Tibial artery (tissue), 4 donors: ENCODE measurements at regions not wholly inside any gene's neighbourhood (a gene's known extent, or its start where the extent isn't known, plus 50 kb on each side); places are given as distances from the start of the nearest gene placed in this dataset.

Experiments
- DNase-seq, 2 donors: peaks; one replicate each; pipeline ENCODE4 v3.0.0-alpha.2; 2019
- H3K27ac ChIP-seq, 2 donors: fragments of 200-600 bp; sonication (generic) in 1 of 2; 1 replicate in 1 of 2; 2 replicates in 1 of 2; pipeline ENCODE4 v1.5.1; 2018 to 2019; ENCODE audit warnings: mild to moderate bottlenecking in 1 of 2
- H3K27me3 ChIP-seq, 2 donors: fragments of 200-600 bp; sonication (generic) in 1 of 2; one replicate each; pipeline versions ENCODE4 v1.5.1 to v1.6.0; 2016 to 2019
- H3K36me3 ChIP-seq, 3 donors: fragments of 200-600 bp; sonication (generic) in 2 of 3; one replicate each; pipeline ENCODE4 v1.5.1; 2016 to 2019; ENCODE audit warnings: mild to moderate bottlenecking in 2 of 3
- H3K4me1 ChIP-seq, 4 donors: fragments of 200-600 bp; sonication (generic) in 2 of 4; 1 replicate in 3 of 4; 2 replicates in 1 of 4; pipeline ENCODE4 v1.5.1; 2016 to 2019
- H3K4me3 ChIP-seq, 2 donors: fragments of 200-600 bp; sonication (generic) in 1 of 2; 1 replicate in 1 of 2; 2 replicates in 1 of 2; pipeline ENCODE4 v1.5.1; 2018 to 2019; ENCODE audit warnings: mild to moderate bottlenecking in 2 of 2
- H3K9me3 ChIP-seq, 3 donors: fragments of 200-600 bp; sonication (generic) in 1 of 3; one replicate each; pipeline ENCODE4 v1.5.1; 2016 to 2019
- CTCF ChIP-seq, 2 experiments: fragments of 200-600 bp in 1 of 2; fragments of 450-650 bp in 1 of 2; IDR thresholded peaks; one replicate each; pipeline ENCODE4 v1.5.1; 2017 to 2019; ENCODE audit warnings: antibody characterized with exemption in 2 of 2, mild to moderate bottlenecking in 1 of 2, moderate library complexity in 1 of 2
- intact Hi-C: fragments of 100-400 bp; cut with DNase I; formaldehyde crosslinking; loops from one replicate; pipeline ENCODE4 v1.15.0; 2023; ENCODE audit warnings: low total_unique reads

- TF ChIP-seq CTCF (IDR thresholded peaks at IDR 0.05) = no peak
- DNase-seq = no peak
- intact Hi-C loops = no loop called here
- H3K27ac ChIP-seq = no peak overlapping the region
- H3K4me1 ChIP-seq = no peaks in the 10 kb centered on the region
- no peaks in the 10 kb centered on the region for H3K27me3 ChIP-seq
- no peaks in the 10 kb centered on the region for H3K9me3 ChIP-seq
- H3K4me3 ChIP-seq = no peak overlapping the region
- H3K36me3 ChIP-seq = no peaks in the 10 kb centered on the region
These were observed 482.7 kb upstream of the MPDZ start for GRCh38 chr9:13762209-13762608.

GRCh38 chr9:13759551-13759950 lies 480.1 kb upstream of the MPDZ start:
- H3K27ac ChIP-seq = no peak overlapping the region
- DNase-seq = no peak
- H3K9me3 ChIP-seq = no peaks in the 10 kb centered on the region
- TF ChIP-seq CTCF (IDR thresholded peaks at IDR 0.05) = no peak
- no peaks in the 10 kb centered on the region for H3K36me3 ChIP-seq
- intact Hi-C loops = no loop called here
- H3K27me3 ChIP-seq = no peaks in the 10 kb centered on the region
- no peak overlapping the region for H3K4me3 ChIP-seq
- no peaks in the 10 kb centered on the region for H3K4me1 ChIP-seq

DNA sequence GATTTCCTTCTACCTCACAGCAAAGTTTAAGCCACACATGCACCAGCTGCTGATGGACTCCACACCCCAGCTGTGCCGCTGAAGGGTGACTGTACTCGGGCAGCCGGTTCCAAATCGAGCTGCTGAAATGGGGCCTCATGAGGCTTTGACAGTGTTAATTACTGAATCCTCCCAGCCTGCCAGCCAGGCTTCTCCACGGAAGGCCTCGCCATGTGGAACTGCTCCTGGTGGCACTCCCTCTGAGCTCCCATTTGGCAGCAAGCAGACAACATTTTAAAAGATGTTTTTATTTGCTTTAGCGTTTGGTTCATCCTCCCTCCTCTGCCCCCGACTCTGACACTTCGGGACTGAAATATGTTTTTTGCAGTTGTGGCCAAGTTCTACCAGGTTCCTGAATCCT lies 479.4 kb upstream of the MPDZ start:
- Histone ChIP-seq H3K4me3 (no peak overlapping the region), H3K9me3 (no peaks in the 10 kb centered on the region), H3K27ac (no peak overlapping the region), H3K36me3 (no peaks in the 10 kb centered on the region), H3K4me1 (no peaks in the 10 kb centered on the region), H3K27me3 (no peaks in the 10 kb centered on the region)
- intact Hi-C loops = no loop called here
- TF ChIP-seq CTCF (IDR thresholded peaks at IDR 0.05) = no peak
- no peak for DNase-seq

DNA sequence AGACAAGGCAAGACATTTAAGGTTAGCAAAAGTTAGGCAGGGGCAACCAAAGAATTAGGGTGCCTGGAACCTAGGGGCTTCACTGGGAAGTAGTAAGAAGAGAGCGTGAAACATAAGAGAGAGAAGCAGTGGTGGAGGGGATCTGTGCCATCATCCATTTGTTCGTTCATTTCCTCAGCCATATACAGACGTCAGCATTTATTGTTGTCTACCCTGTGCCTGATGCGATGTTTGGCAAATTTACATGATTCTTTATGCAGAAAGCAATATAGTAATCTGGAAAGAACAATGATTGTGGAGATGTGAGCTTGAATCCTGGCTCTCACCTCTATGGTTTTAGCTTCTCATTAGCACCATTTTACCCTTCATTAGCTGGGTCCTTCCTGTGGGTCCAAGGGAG lies 477.5 kb upstream of the MPDZ start:
- no peaks in the 10 kb centered on the region for H3K4me1 ChIP-seq
- no peaks in the 10 kb centered on the region for H3K36me3 ChIP-seq
- DNase-seq = no peak
- H3K4me3 ChIP-seq = no peak overlapping the region
- intact Hi-C loops = no loop called here
- no peaks in the 10 kb centered on the region for H3K9me3 ChIP-seq
- no peak for TF ChIP-seq CTCF (IDR thresholded peaks at IDR 0.05)
- H3K27ac ChIP-seq = no peak overlapping the region
- no peaks in the 10 kb centered on the region for H3K27me3 ChIP-seq

DNA sequence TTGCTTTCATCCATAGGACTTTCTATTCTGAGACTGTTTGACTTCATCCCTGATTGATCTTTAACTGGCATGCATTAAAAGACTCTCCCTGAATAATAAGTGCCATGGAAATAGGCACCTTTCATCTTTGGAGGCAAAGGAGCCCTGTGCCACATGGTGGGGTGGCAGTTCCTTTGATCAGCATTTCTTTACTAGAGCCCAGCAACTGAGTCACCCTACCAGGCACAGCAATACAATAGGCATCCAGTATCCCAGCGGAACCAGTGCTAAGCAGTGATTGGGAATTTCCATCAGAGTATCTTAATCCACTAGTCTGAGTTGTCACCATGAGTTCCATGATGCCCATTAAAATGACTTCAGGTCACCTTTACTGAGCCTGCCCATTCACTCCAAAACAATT lies 476.1 kb upstream of the MPDZ start:
- Histone ChIP-seq H3K27ac (no peak overlapping the region), H3K4me3 (no peak overlapping the region), H3K4me1 (no peaks in the 10 kb centered on the region), H3K27me3 (no peaks in the 10 kb centered on the region), H3K36me3 (no peaks in the 10 kb centered on the region), H3K9me3 (no peaks in the 10 kb centered on the region)
- no peak for DNase-seq
- intact Hi-C loops = no loop called here
- TF ChIP-seq CTCF (IDR thresholded peaks at IDR 0.05) = no peak

GRCh38 chr9:13750639-13751038 lies 471.1 kb upstream of the MPDZ start:
- no peaks in the 10 kb centered on the region for H3K9me3 ChIP-seq

More at GRCh38 chr9:13750639-13751038, 471.1 kb upstream of the MPDZ start:
- H3K27ac ChIP-seq = no peak overlapping the region
- no peaks in the 10 kb centered on the region for H3K27me3 ChIP-seq
- DNase-seq = no peak
- H3K4me3 ChIP-seq = no peak overlapping the region
- intact Hi-C loops = no loop called here
- H3K4me1 ChIP-seq = no peaks in the 10 kb centered on the region
- H3K36me3 ChIP-seq = no peaks in the 10 kb centered on the region
- TF ChIP-seq CTCF (IDR thresholded peaks at IDR 0.05) = no peak
